HG02938 (cell line): ENCODE measurements at regions not wholly inside any gene's neighbourhood (a gene's known extent, or its start where the extent isn't known, plus 50 kb on each side); places are given as distances from the start of the nearest gene placed in this dataset.
"Not testable (repeated sequence)": the region's sequence is repeated elsewhere in the genome, so short reads cannot be mapped to it uniquely, and the experiment has no call there.

Experiments
- ATAC-seq: cut with Tn5 transposase; IDR thresholded peaks from one replicate; pipeline ENCODE4 v1.9.1; 2021; ENCODE audit warnings: mild to moderate bottlenecking, moderate library complexity; ENCODE audit not compliant: unreplicated experiment

DNA sequence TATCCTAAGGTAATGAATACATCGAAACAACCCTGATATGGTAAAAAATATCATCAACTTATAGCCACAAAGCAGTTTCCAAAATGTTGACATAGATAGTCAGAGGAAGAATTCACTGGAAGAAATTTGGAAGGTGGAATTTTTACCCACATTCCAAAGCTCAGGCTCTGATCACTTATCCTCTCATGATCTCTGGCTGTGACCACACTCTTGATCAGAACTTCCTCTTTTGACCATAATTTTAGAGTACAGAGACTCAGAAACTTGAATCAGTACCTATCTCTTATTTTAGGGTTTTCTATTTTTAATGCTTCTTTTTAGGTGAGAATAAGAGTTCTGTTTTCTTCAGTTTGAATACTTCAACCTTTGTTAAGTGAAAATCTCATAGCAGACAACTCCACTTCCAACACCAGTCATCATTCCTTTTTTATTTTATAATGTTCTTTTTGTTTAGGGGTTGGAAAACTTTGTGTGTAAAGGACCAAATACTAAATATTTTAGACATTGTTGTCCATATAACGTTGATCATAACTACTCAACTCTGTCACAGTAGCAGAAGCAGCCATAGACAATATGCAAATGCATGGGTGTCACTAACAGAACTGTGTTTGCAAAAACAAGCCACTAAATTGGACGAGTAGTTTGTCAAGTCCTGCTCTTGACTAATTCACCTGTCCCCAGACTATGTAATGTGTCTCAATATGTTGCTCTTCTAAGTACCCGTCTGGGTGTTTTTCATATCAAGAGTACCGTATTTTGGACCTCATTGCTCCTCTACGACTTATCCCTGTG, 891.6 kb upstream of the CRIM1 start:
- no peak for ATAC-seq

DNA sequence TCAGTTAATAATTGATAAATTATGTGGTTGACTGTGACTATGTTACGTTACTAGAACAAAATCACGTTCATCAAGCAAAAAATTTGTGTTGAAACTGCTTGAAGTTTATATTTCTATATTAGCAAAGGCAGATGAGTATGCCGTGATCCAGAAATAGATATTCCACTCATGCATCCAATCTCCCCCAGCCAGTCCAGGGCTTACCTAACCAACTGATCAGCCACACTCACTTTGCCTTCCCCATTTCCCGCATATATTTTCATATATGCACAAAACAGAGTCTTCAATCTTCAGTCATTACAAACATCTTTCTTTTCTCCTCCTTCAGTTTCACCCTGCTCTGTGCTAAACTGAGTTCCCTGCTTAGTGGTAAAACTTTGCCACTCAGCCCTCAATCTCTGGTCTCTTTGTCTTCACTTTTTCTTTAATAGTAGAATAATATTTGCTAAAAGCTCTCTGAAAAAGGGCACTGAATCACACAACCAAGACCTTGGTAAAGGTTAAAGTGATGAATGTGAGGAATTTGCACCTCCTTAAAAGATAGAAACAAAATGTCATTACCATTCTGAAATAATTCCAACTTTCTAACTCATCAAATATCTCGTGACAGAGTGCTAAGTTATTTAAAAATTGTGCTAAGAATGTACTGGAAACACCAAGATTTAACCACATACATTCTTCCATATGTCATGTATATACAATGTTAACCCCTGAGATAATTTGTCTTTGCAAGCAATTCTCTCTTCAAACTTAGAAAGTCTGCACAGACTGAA, 893.2 kb upstream of the CRIM1 start:
- no peak for ATAC-seq

DNA sequence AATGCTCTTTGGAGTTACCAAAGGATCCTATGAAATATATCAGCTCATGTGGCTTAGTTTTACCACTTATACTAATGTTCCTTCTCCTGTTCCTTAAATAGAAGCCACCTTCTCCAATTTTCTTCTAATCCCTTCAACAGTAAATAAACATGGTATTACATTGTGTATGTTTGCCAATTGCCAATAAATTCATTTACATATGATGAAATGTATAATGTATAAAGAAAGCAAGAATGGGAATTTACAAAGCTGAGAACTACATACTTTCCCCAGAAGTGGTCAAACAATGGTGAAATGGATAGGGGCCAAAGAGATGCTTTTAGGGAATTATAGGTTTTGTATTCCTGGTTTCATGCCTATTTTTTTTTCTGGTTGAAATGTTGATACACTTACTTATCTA, 894.2 kb upstream of the CRIM1 start:
- no peak for ATAC-seq

DNA sequence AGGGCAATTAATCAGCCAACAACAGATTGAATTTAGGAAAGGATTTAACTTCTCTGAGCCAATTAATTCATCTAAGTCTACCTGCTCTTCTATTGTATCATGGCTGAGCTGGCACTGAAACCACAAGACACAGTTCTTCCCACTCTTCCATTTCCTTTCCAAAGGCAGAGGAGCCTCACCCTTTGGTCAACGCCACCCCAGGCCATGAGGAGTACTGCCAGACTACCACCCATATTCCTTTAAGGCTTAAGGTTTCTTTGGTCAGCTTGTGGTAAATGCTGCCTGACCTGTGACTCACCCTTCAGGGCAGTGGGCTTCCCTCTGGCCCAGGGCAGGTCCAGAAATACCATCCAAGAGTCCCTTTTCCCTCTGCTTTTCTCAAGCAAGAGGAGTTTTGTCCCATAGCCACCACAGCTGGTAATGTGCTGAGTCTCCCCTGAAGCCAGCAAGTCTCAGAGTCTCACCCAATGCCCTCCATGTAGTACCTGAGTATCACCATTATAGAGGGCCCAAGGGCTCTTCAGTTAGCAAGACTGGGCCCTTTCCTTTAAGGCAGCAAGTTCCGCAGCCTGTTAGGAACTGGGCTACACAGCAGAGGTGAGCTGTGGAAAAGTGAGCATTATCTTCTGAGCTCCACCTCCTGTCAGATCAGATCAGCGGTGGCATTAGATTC, 900.5 kb upstream of the CRIM1 start:
- ATAC-seq = no peak

DNA sequence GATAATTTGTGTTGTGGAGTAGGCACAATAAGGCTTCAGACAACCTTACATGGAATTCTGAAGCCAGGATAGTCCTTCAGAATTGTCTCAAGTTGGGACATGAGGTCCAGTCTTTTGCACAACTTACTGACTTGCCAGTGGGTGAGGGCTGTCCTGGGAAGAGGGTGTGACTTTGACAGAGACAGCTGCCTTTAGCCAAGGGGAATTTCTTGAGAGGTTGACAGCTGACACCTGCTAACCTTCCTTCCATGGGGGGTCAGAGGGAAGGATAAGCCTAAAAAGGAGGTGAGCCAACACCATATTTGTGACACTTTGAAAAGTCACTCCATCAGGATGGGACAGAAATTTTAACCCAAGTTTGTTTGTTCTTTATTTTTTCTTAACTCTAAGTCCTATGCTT, 907.8 kb upstream of the CRIM1 start:
- no peak for ATAC-seq

DNA sequence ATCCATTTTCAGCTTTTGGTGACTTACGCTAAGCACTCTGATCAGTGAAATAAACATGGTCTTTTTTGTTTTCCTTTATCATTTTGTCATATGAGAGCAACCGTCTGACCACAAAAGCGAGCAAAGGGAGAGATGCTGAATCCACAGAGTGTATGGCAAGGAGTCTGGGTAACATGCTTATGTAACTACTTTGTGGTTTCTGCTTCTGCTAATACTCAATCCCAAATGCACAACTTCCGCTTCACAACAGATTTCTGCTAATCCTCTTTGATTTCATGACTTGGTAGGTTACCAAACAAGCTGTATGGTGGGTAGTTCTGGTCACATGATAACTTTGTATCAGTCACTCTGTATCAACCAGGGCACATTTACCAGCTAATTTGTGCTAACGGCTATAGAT, 908.4 kb upstream of the CRIM1 start:
- ATAC-seq = no peak

DNA sequence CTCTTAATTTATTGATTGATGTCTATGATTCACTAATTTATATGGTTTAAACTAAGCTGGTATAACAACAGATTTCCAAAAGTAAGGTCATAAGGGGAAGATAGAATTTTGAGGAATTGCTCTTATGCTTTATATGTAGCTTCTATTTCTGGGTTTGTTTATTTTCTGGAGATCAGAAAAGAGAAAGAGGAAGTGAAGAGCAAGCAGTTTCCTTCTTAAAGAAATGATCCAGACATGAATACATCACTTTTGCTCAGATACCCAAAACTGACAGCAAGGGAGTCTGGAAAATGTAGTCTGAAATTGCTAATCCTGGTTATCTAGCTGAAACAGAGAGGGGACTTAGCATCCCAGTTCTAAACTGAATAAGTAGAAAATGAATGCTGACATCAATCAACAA, 912.5 kb upstream of the CRIM1 start:
- ATAC-seq = no peak

DNA sequence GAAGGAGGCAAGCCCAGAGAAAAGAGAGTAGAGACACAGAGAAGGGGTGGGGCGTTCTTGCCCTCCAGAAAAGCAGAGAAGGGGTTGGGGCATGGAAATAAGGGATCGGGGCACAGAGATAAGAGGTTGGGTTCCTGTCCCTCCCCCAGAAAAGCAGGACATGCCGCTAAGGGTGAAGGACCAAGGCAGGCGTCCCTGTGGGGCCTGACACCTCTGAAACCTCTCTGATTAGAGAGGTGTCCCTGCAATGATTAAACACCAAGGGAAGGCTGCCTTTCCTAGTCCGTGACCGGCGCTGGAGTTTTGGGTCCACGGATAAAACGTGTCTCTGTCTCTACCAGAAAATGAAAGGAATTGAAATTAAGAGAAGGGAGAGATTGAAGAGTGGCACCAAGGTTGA, 914.0 kb upstream of the CRIM1 start:
- not testable (repeated sequence) for ATAC-seq

DNA sequence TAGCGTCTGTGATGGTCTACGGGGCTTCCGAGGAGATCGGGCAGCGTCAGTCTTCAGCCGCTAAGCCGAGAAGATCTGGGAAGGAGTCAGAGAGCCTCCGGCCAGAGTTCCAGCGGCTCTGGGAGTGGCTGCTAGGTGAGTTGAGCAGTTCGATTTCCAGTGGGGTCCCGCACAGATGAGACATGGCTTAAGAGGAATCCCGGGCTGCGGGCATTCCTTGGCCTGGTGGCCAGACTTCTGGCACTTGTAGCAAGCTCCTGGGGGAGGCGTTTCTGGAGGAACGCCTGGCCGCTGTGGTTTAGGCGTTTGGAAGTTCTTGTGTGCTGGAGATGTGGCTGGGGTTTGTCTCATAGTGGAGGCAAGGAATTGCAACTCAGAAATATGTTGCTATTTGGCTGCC, 915.3 kb upstream of the CRIM1 start:
- not testable (repeated sequence) for ATAC-seq

DNA sequence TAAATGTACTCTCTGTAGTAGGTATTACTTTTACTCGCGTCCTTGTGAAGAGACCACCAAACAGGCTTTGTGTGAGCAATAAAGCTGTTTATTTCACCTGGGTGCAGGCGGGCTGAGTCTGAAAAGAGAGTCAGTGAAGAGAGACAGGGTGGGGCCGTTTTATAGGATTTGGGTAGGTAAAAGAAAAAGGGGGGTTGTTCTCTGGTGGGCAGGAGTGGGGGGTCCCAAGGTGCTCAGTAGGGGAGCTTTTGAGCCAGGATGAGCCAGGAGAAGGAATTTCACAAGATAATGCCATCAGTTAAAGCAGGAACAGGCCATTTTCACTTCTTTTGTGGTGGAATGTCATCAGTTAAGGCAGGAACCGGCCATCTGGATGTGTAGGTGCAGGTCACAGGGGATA, 918.7 kb upstream of the CRIM1 start:
- ATAC-seq = not testable (repeated sequence)

DNA sequence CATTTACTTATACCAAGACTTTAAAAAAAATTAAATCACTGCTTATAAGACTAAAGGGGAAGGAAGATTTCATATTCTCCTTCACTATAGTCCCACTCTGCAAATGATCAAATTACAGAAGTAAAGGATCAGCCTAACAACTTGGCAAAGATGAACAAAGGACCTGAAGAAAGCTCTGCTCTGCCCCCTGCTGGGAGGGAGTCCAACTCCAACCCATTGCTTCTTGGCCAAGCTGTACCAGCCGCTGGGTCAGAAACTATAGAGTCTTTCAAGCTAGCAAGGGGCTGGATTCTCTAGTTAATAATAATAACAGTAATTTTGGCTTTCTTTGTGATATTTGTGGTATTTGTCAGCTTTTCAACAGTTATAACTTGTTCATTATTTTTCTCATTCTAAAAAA, 927.0 kb upstream of the CRIM1 start:
- ATAC-seq = peak; percentile 71

DNA sequence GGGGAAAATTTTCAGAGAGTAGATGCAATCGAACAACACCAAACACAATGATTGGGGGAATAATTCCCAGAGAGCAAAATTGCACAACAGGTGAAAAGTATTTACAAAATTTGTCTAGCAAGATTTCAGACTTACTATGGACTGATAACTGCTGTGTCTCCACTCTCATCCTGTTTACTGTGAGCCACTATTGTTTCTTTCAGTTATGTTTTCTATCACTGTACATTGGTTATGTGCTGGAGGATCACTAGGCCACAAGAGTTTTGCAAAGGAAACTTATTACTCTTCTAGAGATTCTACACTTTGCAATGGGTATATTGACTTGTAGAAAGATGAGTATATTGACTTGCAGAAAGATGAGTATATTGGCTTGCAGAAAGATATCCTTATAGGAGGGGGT, 934.1 kb upstream of the CRIM1 start:
- ATAC-seq = no peak

DNA sequence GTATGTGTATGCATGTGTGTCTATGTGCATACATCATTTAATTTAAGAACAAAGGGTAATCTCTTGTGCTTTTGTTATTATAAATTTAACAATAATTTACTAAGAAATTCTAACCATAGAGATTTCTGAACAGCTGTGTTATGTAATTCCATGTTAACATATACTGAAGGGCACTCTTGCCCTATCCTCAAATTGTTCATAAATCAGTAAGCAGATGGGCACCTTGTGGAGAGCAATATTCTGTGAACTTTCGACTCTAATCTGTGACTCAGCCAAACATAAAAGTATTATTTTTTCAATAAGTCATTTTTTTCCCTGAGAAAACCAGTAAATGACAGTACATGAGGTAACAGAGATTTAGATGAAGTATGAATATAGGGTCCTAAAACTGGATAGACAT, 938.3 kb upstream of the CRIM1 start:
- ATAC-seq = no peak

DNA sequence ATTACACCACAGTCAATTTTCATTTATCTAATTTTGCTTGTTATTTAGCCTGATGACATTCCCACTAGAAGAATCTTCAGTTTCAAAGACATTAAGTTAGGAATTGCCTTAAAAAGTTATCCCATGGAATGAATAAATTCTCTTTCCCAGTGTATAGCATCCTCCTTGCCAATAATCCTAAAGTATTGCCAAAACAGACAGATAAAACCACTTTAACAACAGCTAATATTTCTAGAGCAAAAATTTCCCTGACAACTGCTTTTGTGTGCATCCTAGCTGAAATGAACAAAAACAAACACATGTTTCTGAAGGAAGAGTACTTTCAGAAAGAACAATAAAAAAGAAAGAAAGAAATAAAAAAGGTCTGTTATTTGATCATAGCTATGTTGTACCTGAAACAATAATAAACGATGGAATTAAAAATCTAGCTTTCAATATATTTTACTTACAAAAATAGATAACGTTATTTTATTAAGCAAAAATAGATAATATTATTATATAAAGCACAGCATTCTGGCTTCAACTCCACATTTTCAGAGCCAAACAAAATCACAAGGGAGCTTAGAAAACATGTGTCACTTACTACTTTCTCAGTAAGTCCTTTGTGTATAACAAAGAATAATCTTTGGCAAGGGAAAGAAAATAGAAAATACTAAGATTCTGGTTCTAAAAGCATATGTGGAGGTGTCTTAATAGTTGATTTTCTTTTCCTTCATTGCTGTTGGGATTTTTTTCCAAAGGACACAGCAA, 939.0 kb upstream of the CRIM1 start:
- ATAC-seq = no peak

DNA sequence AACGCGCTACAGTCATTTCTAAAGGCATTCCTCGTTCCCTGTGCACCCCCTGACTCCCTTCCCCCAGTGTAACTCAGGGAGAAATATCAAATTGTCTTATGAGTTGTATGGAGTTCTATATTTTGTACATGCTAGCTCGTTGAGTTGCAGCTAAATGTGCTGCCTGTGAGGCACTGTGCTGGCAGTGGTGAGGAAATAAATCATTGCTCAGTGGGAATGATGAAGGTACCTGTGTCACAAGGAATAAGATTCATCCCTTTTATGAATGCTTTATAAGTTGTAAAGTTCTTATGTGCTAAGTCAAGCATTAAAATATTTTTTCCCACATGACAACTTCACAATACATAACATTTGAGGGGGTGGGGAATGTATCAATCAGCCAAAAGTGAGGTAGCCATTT, 939.6 kb upstream of the CRIM1 start:
- ATAC-seq = no peak

DNA sequence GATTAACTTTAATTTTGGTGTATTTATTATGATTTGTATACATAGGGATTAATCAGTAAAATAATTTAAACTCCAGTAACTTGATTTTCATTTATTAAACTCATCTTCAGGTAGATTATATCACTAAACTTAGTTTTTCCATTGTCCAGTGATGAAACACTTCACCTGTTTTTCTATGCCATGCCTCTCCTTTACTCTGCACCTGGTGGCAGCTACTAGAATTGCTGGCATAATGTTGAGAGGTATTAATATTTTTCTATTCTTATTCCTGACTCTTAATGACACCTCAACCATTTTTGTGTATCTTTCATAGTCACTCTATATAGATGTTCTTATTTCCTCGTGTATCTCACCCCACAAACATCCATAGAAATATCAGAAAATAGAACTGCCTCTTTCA, 940.3 kb upstream of the CRIM1 start:
- ATAC-seq = no peak

DNA sequence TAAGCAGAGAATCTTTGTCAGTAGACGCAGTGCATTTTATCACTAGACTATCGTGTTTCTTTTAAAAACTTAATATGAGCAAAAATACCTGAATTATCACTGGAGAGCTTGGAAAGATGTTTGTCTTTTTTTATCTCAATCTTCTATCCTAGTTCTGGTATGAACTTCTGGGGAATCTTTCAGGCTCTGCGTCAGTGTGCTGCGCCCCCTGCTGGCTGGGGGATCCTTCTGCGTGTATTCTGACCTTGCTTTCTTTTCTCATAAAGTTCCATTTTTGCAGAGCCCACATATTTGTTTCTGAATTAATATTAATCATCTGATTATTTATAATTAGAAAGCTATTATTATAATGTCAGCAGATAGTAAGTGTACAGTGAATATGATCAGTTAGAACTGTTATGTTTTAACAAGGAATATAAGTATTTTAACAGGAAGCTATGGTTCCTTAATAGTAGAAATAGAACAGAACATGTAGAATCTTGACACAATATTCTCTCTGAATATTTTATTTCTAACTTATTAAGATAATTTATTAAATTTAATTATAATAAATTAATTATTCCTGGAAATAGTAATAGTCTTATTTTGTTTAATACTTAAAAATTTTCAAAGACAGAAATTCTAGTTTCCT, 945.0 kb upstream of the CRIM1 start:
- peak; percentile 72 for ATAC-seq

DNA sequence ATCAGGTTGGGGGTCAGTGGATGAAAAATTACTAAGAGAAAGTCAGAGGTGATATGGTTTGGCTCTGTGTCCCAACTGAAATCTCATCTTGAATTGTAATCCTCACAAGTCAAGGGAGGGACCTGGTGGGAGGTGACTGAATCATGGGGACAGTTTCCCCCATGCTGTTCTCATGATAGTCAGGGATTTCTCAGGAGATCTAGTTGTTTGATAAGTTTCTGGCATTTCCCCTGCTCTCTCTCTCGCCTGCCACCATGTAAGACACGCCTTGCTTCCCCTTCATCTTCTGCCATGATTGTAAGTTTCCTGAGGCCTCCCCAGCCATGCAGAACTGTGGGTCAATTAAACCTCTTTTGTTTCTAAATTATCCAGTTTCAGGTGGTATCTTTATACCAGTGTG, 945.8 kb upstream of the CRIM1 start:
- no peak for ATAC-seq

DNA sequence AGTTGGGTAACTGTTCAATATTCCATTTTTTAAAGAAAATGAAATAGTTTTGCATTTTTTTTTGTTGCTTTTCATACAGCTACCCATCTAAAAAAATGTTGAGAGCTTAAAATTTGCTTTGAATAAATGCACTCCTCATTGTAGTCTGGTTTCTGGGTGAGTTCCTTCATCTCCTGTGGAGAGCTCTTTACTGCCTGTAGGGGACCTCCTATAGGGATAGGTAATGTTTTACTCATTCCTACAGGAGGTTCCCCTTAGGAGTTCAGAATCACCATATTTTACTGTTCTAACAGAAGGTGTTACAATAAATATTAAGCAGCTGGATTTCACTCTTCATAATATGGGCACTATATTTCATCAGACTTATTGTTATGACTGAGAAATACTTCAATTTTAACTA, 947.3 kb upstream of the CRIM1 start:
- no peak for ATAC-seq

DNA sequence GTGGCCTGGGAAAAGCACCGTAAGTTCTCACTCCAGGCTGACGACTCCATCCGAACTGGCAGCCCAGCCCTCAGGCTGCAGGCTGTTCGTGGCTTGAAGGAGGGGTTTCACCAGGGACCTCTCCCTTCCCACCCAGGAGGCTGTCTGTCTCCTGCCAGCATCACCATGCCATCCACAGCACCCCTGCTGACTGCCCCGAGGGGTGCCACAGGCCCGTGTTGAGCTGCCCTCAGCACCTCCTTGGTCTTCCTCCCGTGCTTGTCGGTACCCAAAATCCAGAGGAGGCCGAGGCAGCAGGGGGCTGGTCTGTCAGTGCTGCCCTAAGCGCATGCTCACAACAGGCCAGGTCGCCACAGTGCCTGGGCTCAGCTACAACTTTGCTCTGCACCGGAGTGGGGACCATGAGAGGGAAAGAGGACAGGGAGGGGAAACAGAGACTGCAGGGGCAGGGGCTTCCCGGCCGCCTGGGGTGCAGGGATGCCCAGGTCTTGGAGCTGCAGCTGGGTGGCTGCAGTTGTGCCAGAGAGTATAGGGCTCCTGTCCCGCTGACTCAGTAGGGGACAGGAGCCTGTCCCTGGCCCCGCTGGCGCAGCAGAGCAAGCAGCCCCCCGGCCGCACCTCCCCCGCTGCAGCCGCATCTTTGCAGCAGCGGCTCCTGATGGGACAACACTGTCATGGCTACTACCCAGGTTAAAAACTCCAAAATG, 963.7 kb upstream of the CRIM1 start:
- ATAC-seq = no peak
